IPS DF 4.7 (cell line): ENCODE measurements at regions not wholly inside any gene's neighbourhood (a gene's known extent, or its start where the extent isn't known, plus 50 kb on each side); places are given as distances from the start of the nearest gene placed in this dataset.
"Not testable (repeated sequence)": the region's sequence is repeated elsewhere in the genome, so short reads cannot be mapped to it uniquely, and the experiment has no call there.

Source experiments
- DNase-seq: peaks from one replicate; pipeline ENCODE4 v3.0.0-alpha.2; 2013; ENCODE audit warnings: low spot score; ENCODE audit errors: extremely low read depth

- DNase-seq = not testable (repeated sequence)
Observed at GRCh38 chr1:149355748-149356147, 119.1 kb upstream of the NBPF19 start.

GRCh38 chr1:149356152-149356551 lies 118.7 kb upstream of the NBPF19 start:
- DNase-seq = not testable (repeated sequence)

- DNase-seq = not testable (repeated sequence)
Observed at GRCh38 chr1:149360351-149360750, 114.5 kb upstream of the NBPF19 start.

GRCh38 chr1:149361310-149361709 lies 113.5 kb upstream of the NBPF19 start:
- DNase-seq = not testable (repeated sequence)

GRCh38 chr1:149364188-149364981 lies 110.5 kb upstream of the NBPF19 start:
- not testable (repeated sequence) for DNase-seq

GRCh38 chr1:149366402-149366801 lies 108.4 kb upstream of the NBPF19 start:
- DNase-seq = not testable (repeated sequence)

- not testable (repeated sequence) for DNase-seq
Observed at GRCh38 chr1:149367472-149368044, 107.3 kb upstream of the NBPF19 start.

GRCh38 chr1:149368337-149368736 lies 106.5 kb upstream of the NBPF19 start:
- not testable (repeated sequence) for DNase-seq

- not testable (repeated sequence) for DNase-seq
Observed at GRCh38 chr1:149369081-149369480, 105.8 kb upstream of the NBPF19 start.

- not testable (repeated sequence) for DNase-seq
Observed at GRCh38 chr1:149371955-149372354, 102.9 kb upstream of the NBPF19 start.

- not testable (repeated sequence) for DNase-seq
Observed at GRCh38 chr1:149378462-149378861, 96.4 kb upstream of the NBPF19 start.

GRCh38 chr1:149390173-149390926 lies 84.5 kb upstream of the NBPF19 start:
- peak; percentile 0 for DNase-seq

- DNase-seq = not testable (repeated sequence)
Observed at GRCh38 chr1:149390931-149391330, 83.9 kb upstream of the NBPF19 start.

GRCh38 chr1:149395802-149396201 lies 79.0 kb upstream of the NBPF19 start:
- DNase-seq = not testable (repeated sequence)

GRCh38 chr1:149398527-149398926 lies 76.3 kb upstream of the NBPF19 start:
- DNase-seq = not testable (repeated sequence)

GRCh38 chr1:149408404-149408803 lies 66.4 kb upstream of the NBPF19 start:
- not testable (repeated sequence) for DNase-seq

GRCh38 chr1:149415373-149415772 lies 59.5 kb upstream of the NBPF19 start:
- DNase-seq = not testable (repeated sequence)

GRCh38 chr1:149418782-149419181 lies 56.1 kb upstream of the NBPF19 start:
- not testable (repeated sequence) for DNase-seq

- DNase-seq = not testable (repeated sequence)
Observed at GRCh38 chr1:149423122-149423521, 51.7 kb upstream of the NBPF19 start.
